ENCODE measurements at regions not wholly inside any gene's neighbourhood (a gene's known extent, or its start where the extent isn't known, plus 50 kb on each side); places are given as distances from the start of the nearest gene placed in this dataset.

DNA sequence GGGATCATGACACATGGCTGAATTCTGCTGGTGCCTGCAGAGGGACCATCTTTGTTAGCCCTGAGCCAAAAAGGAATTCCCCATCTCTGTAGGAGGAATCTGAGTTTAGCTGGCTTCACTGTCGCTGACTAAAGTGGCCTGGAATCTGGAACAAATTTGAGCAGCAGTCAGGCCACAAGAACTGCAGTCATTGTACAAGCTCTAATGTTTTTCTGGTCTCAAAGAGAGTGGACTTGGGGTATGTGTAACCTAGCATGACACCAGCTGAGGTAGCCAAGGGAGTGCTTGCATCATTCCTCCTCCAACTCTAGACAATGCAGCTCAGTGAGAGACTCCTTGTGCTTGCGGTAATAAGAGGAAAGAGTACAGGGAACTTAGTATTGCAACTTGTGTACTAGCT, 539.1 kb upstream of the LRRTM4 start:
- TF ChIP-seq CTCF (conservative IDR thresholded peaks at IDR 0.05) (no peak), ZFX (IDR thresholded peaks at IDR 0.05) (no peak)
